SK-MEL-5 (cell line): ENCODE measurements at regions not wholly inside any gene's neighbourhood (a gene's known extent, or its start where the extent isn't known, plus 50 kb on each side); places are given as distances from the start of the nearest gene placed in this dataset.
"Not testable (repeated sequence)": the region's sequence is repeated elsewhere in the genome, so short reads cannot be mapped to it uniquely, and the experiment has no call there.

Experiments
- DNase-seq: peaks from one replicate; pipeline ENCODE4 v3.0.0-alpha.2; 2016; ENCODE audit warnings: low read depth, low spot score
- in situ Hi-C: cut with HindIII; loops from 2 replicates; pipeline ENCODE4 v1.10.0; 2016; ENCODE audit warnings: low sequenced_read_pairs, high pct_unique_total_duplicates, low pct_unique_long_range_greater_than_20kb

DNA sequence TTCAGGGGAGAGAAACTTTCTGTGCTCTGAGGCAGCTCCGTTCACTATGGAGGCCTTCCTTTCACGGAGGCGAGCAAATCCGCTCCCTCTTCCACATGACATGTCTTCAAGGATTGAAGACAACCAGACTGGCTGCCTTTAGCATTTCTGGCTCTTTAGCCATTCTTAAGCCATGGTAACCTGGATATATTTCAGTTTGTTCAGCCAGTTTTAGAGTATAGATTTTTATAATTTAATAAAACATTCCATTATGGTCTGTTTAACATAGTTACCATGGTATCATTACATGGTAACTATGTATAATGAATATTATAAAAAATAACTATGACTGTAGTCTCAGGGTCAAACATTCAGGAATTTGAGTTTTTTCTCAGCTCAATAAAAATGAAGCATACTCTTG, 54.2 kb upstream of the NFIA start:
- in situ Hi-C loops: no loop called here

DNA sequence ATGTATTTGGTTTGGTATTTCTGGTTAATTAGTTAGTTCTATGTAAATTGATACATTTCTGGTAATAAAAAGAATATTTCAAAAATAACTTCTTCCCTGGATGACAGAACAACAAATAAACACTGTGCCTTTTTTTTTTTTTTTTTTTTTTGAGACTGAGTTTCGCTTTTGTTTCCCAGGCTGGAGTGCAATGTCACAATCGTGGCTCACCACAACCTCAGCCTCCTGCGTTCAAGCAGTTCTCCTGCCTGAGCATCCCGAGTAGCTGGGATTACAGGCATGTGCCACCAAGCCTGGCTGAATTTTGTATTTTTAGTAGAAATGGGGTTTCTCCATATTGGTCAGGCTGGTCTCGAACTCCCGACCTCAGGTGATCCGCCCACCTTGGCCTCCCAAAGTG, 64.3 kb upstream of the NFIA start:
- DNase-seq, in situ Hi-C loops: not testable (repeated sequence)

More for the DNA sequence above, 54.2 kb upstream of the NFIA start:
- DNase-seq: no peak

- in situ Hi-C loops: no loop called here
- DNase-seq: no peak
Observed at GRCh38 chr1:61017651-61018050, 64.7 kb upstream of the NFIA start.

DNA sequence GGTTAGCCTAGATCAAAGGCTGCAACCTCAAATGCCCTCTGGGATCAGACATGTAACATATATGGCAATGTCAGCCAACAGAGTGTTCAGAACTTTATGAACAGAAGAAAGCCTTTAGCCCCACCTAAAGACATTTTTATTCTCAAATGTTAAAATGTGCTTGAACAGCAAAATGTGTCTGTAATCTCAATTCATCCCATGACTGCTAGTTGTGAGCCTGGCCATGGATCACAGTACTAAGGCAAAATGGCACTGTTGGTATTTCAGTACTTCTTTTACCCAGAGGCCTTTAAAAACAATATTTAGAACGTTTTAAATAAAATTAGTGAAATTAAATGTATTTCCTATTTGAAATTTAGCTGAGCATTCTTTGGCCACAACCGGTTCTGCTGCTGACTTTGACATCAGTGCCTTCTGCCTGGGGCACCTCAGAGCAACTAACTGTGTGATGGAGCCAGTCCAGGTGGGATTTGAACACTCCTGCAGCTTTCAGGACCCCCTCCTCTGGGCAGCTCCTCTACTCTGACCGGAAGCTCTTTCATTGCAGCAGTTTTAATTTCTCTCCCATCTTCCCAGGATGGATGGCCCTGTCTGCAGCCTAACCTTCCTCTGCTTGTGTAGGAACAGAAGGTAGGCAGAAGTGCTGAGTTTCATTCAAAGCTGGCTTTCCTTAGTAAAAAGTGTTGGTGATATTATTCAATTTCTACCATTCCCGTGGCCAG, 68.3 kb upstream of the NFIA start:
- in situ Hi-C loops: no loop called here
- DNase-seq: no peak

- DNase-seq: no peak
- in situ Hi-C loops: no loop called here
Observed at GRCh38 chr1:61013189-61013945, 69.0 kb upstream of the NFIA start.

DNA sequence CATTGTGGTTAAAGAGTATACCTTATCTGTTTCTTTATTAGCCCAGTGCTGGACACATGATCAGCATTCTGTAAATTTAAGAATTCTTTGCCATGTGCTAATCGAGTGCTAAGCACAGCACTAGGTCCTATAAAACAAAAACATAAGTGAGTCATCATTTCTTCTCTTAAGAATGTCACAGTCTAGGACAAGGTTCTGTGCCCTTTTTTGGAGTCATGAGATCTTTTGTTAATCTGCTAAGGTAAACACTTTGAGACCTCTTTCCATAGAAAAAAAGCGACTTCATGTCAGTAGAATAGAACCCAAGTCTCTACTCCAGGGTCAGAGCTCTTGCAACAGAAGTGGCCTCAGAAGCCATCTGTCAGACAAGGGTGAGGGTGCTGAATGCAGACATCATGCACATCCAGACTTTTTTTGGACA, 70.0 kb upstream of the NFIA start:
- no peak for DNase-seq
- in situ Hi-C loops: no loop called here

DNA sequence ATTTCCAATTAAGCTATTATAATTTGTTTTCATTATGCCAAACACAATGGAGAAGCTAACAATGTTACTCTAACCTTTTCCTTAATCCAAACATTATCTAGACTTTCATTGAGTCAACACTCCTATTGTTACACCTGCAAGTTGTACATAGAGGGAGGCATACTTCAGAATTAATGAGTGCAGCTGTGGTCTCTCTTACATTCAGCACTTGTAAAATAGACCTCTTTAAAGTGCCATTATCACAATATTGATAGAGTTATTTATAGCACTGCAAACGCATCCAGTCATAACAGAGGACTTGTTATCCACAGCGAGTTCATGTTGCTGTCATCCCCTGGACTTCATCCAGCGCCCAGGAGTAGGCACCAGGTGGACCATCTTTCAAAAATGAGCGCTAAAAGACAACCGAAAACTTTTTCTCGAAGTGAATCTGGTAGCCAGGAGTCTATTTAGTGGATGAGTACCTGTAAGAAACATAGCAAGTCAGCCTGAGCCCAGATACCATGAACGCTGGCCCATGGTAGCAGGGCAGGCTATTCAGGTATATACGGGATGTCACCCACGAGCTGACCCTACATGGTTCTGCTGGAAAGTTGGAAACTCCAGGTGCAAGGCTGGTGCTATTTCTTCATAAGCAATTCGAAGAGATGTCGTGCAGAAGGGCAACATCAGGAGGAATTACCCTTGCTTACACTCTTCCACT, 70.6 kb upstream of the NFIA start:
- in situ Hi-C loops: no loop called here
- no peak for DNase-seq

GRCh38 chr1:61007534-61008364, 74.6 kb upstream of the NFIA start:
- no peak for DNase-seq
- in situ Hi-C loops: no loop called here

- in situ Hi-C loops: no loop called here
- DNase-seq: no peak
Observed at GRCh38 chr1:61005614-61006580, 76.5 kb upstream of the NFIA start.

GRCh38 chr1:61004262-61005003, 77.9 kb upstream of the NFIA start:
- in situ Hi-C loops: no loop called here
- DNase-seq: no peak

DNA sequence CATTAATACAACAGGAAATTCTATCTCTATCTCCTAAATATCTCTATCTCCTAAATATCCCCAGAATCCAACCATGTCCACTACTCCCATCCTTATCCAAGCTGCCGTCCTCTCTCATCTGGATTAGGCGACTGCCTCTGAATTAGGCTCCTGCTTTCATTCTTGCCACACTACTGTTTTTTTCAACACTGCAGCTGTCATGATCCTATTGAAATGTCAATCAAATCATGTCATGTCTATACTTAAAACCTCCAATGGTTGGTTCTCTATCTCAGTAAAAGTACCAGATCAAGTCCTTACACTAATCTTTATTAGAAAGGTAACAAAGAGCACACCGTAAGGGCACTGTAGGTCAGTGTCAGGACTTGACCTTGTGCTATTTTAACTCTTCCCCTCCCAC, 82.0 kb upstream of the NFIA start:
- in situ Hi-C loops: no loop called here
- no peak for DNase-seq

GRCh38 chr1:60998786-60999185, 83.6 kb upstream of the NFIA start:
- no peak for DNase-seq
- in situ Hi-C loops: no loop called here

- no peak for DNase-seq
- in situ Hi-C loops: no loop called here
Observed at GRCh38 chr1:60994828-60995492, 87.4 kb upstream of the NFIA start.

- in situ Hi-C loops: no loop called here
Observed at GRCh38 chr1:60994369-60994768, 88.0 kb upstream of the NFIA start.

GRCh38 chr1:60992165-60992564, 90.2 kb upstream of the NFIA start:
- in situ Hi-C loops: no loop called here
- DNase-seq: no peak

More at GRCh38 chr1:60994369-60994768, 88.0 kb upstream of the NFIA start:
- DNase-seq: no peak

DNA sequence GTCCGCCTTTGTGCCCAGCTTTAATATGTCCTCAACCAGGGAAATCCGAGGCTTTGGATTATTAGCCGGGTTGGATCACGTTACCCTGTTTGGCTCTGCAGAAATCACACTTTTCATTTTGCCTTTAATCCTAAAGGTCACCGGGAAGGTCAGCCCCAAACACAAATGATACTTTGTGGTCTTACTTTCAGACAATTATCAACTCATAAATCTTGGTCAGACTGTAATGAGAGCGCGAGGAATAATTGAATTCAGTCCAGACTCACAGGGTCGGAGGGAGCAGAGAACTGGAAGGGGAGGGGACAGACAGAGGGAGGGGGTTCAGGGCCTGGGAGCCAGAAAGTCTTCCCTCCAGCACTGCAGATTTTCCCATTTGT, 91.7 kb upstream of the NFIA start:
- in situ Hi-C loops: no loop called here
- DNase-seq: no peak
